ENCODE measurements at regions not wholly inside any gene's neighbourhood (a gene's known extent, or its start where the extent isn't known, plus 50 kb on each side); places are given as distances from the start of the nearest gene placed in this dataset.

GRCh38 chr13:72125561-72125960 is 258.6 kb upstream of the DACH1 start:
- Mint-ChIP-seq H3K27ac (no peak overlapping the region), H3K9me3 (peaks cover 13% of the 10 kb centered on the region), H3K4me1 (no peaks in the 10 kb centered on the region), H3K27me3 (ENCODE audit: low read depth) (no peaks in the 10 kb centered on the region), H3K4me3 (no peak overlapping the region), H3K36me3 (no peaks in the 10 kb centered on the region)
- DNase-seq (ENCODE audit: low spot score in 2 of 2, unreplicated experiment in 2 of 2) = no peak
- TF ChIP-seq, protein P1, sequence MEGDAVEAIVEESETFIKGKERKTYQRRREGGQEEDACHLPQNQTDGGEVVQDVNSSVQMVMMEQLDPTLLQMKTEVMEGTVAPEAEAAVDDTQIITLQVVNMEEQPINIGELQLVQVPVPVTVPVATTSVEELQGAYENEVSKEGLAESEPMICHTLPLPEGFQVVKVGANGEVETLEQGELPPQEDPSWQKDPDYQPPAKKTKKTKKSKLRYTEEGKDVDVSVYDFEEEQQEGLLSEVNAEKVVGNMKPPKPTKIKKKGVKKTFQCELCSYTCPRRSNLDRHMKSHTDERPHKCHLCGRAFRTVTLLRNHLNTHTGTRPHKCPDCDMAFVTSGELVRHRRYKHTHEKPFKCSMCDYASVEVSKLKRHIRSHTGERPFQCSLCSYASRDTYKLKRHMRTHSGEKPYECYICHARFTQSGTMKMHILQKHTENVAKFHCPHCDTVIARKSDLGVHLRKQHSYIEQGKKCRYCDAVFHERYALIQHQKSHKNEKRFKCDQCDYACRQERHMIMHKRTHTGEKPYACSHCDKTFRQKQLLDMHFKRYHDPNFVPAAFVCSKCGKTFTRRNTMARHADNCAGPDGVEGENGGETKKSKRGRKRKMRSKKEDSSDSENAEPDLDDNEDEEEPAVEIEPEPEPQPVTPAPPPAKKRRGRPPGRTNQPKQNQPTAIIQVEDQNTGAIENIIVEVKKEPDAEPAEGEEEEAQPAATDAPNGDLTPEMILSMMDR (IDR thresholded peaks at IDR 0.05; ENCODE audit: unreplicated experiment) = no peak

DNA sequence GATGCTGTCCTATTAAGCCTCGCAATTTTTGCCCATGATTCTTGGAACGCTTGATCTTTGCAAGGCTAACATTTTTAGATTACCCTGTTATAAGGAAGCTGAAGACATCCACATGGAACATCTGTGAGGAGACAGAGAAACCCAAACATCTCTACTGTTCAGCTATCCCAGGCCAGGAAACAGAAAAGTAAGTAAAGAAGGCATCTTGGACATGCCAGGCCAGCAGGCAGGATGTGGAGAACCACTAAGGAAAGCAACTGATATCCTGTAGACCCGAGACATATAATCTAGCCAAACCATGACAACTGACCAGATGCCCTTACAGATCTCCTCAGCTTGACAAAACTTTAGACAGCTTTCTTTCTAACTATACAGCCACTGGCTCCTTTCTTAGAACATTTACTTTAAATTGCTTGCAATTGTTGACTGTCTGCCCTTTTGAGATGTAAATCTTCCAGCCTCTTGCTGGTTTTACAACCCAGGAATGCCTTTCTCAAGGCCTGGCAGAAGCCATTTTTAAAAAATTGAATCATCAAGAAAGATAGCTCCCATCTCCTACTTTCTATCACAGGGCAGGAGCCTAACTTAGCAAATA is 255.8 kb upstream of the DACH1 start:
- H3K9me3 Mint-ChIP-seq = peaks cover 3% of the 10 kb centered on the region
- H3K36me3 Mint-ChIP-seq = no peaks in the 10 kb centered on the region
- no peak overlapping the region for H3K27ac Mint-ChIP-seq
- DNase-seq (ENCODE audit: low spot score in 2 of 2, unreplicated experiment in 2 of 2) = no peak
- TF ChIP-seq, protein P1 (IDR thresholded peaks at IDR 0.05; ENCODE audit: unreplicated experiment) = no peak
- no peaks in the 10 kb centered on the region for H3K4me1 Mint-ChIP-seq
- no peak overlapping the region for H3K4me3 Mint-ChIP-seq
- H3K27me3 Mint-ChIP-seq (ENCODE audit: low read depth) = no peaks in the 10 kb centered on the region

GRCh38 chr13:72121466-72121865 is 254.5 kb upstream of the DACH1 start:
- DNase-seq (ENCODE audit: low spot score in 2 of 2, unreplicated experiment in 2 of 2) = no peak
- H3K4me1 Mint-ChIP-seq = no peaks in the 10 kb centered on the region
- H3K36me3 Mint-ChIP-seq = no peaks in the 10 kb centered on the region
- TF ChIP-seq, protein P1 (IDR thresholded peaks at IDR 0.05; ENCODE audit: unreplicated experiment) = no peak
- no peaks in the 10 kb centered on the region for H3K27me3 Mint-ChIP-seq (ENCODE audit: low read depth)
- peaks cover 3% of the 10 kb centered on the region for H3K9me3 Mint-ChIP-seq
- no peak overlapping the region for H3K27ac Mint-ChIP-seq
- no peak overlapping the region for H3K4me3 Mint-ChIP-seq

DNA sequence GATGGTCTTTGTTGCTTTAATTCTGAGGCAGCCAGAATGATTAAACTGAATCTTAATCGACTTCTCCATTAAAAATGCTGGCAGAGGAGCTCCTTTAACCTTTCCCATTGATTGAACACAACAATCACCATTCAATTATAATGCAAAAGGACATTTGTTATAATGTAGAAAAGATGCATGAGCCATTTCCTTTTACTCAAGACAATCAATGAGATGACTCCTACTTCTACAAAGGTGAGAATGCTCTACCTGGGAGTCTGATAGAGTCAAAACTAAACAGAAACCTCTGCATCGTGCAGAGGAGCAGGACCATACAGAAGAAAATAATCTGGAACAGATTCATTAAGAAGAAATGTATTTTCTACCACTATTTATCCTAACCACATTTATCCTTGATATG is 253.6 kb upstream of the DACH1 start:
- no peak for DNase-seq (ENCODE audit: low spot score in 2 of 2, unreplicated experiment in 2 of 2)
- Mint-ChIP-seq H3K36me3 (no peaks in the 10 kb centered on the region), H3K4me1 (no peaks in the 10 kb centered on the region), H3K27me3 (ENCODE audit: low read depth) (no peaks in the 10 kb centered on the region), H3K9me3 (peaks cover 8% of the 10 kb centered on the region), H3K4me3 (no peak overlapping the region), H3K27ac (no peak overlapping the region)
- TF ChIP-seq, protein P1 (IDR thresholded peaks at IDR 0.05; ENCODE audit: unreplicated experiment) = no peak

DNA sequence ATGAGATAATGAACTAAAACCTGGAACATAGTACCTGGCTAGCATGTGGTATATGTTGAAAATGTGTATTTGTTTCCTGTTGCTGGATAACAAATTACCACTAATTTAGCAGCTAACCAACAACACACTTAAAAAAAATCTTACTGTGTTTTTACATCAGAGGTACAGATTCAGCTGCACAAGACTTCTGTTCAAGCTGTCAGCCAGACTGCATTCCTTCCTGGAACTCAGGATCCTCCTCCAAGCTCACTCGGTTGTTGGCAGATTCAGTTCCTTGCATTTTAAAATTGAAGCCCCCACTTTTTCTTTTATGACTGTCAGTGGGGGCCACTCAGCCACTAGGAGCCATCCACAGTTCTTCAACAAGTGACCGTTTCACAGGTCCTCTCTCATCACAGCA is 246.9 kb upstream of the DACH1 start:
- DNase-seq (ENCODE audit: low spot score in 2 of 2, unreplicated experiment in 2 of 2) = no peak
- TF ChIP-seq, protein P1 (IDR thresholded peaks at IDR 0.05; ENCODE audit: unreplicated experiment) = no peak
- H3K9me3 Mint-ChIP-seq = peaks cover 5% of the 10 kb centered on the region
- no peak overlapping the region for H3K27ac Mint-ChIP-seq
- H3K36me3 Mint-ChIP-seq = no peaks in the 10 kb centered on the region
- H3K4me3 Mint-ChIP-seq = no peak overlapping the region
- H3K27me3 Mint-ChIP-seq (ENCODE audit: low read depth) = no peaks in the 10 kb centered on the region
- peaks cover 8% of the 10 kb centered on the region for H3K4me1 Mint-ChIP-seq

DNA sequence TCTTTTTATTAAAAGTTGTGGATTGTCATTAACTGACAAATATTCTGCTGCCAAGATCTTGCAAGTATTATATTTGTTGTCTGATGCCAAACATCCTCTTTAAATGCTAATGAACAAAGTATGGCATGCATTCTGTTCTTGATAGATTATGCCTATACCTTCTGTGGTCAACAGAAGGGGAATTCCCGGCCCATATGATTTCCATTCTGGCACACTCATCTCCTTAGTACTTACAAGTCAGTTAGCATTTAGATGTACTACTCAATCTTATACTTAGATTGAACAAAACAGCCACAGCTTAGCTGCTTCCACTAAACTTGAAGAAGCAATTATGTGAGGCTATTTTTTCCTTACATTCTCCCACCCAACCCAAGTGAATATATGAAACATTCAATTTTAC is 246.1 kb upstream of the DACH1 start:
- no peak for DNase-seq (ENCODE audit: low spot score in 2 of 2, unreplicated experiment in 2 of 2)
- H3K36me3 Mint-ChIP-seq = no peaks in the 10 kb centered on the region
- no peak overlapping the region for H3K27ac Mint-ChIP-seq
- TF ChIP-seq, protein P1 (IDR thresholded peaks at IDR 0.05; ENCODE audit: unreplicated experiment) = no peak
- no peak overlapping the region for H3K4me3 Mint-ChIP-seq
- H3K27me3 Mint-ChIP-seq (ENCODE audit: low read depth) = no peaks in the 10 kb centered on the region
- H3K9me3 Mint-ChIP-seq = peaks cover 5% of the 10 kb centered on the region
- H3K4me1 Mint-ChIP-seq = peaks cover 13% of the 10 kb centered on the region

Measured in mesothelial cell of epicardium (in vitro differentiated cells).